NAMALWA (cell line): ENCODE measurements at regions not wholly inside any gene's neighbourhood (a gene's known extent, or its start where the extent isn't known, plus 50 kb on each side); places are given as distances from the start of the nearest gene placed in this dataset.

Source experiments
- DNase-seq: peaks from one replicate; pipeline ENCODE4 v3.0.0-alpha.2; 2015; ENCODE audit warnings: low spot score

DNA sequence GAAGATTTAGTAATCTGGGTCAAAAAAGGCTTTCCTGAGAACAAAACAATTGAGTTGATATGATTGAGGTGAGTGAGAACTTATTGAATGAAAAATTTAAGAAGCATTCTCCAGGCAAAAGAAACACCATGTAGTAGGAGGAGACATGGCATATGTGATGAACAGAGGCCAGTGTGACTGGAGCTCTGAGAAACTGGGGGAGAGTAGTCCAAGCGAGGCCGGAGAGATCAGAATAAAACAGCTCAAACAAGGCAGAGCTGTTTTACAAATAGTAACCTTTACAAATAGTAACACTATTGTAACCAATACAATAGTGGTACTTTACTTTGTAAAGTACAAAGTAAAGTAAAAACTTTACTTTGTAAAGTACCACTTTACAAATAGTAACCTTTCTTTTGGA lies 1159.1 kb downstream of the PCDH9 start:
- DNase-seq: no peak

DNA sequence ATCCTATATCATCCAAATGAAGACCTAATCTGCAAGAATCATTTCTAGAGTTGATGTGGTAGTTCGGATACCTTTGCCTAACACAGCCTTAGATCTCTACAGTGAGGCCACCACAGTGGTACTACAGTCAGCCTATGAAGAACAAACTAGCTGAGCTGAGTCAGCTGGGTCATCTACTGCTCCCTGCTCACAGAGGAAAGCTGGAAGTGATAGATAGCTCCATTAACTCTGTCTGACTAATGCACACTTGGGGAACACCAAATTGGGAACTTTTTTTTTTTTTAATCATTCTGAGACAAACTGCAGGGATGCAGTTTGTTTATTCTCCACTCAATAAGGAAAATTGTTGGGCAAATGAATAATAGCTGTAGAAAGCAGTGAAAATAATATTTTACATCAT lies 1160.6 kb downstream of the PCDH9 start:
- no peak for DNase-seq

DNA sequence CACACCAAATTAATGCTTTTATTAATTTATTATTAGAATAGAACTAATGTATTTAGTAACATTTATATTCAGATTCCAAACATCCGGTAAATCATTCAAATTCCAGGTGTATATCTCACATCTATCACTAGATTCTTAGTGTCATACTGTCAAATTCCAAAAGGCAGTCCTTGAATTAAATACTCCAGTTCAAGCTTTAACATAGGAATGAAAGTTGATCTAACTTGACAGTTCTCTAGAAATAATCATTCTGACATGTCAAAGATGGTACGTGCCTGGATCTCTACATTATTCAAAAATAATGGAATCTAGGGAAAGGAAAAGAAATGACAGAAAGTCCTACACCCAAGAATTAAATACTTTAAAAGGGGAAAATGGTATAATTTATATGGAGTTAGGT lies 1161.5 kb downstream of the PCDH9 start:
- no peak for DNase-seq

DNA sequence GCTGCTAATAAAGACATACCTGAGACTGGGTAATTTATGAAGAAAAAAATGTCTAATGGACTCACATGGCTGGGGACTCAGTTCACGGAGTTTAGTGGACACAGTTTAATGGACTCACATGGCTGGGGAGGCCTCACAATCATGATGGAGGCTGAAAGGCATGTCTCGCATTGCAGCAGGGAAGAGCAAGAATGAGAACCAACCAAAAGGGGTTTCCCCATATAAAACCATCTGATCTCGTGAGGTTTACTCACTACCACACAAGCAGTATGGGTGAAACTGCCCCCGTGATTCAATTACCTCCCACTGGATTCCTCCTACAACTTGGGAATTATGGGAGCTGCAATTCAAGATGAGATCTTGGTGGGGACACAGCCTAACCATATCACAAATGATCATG lies 1181.2 kb downstream of the PCDH9 start:
- no peak for DNase-seq

GRCh38 chr13:66040506-66040905 lies 1189.6 kb downstream of the PCDH9 start:
- DNase-seq: no peak

DNA sequence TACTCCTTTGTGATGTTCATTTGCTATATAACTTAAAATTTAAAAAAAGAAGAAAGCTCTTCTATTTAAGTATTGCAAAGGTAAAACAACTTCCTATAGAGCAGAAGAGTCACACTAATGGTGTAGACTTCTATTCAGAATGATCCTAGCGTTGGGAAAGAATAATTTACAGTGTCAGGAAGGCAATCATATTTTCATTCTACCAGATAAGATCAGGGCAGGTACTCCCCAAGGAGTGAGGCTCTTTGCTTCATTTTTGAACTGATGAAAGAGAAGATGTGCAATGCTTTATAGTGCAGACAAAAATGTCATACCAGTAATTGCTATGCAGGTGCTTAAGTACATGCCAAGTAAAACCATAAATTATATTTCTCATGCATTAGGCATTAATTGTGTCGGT lies 1193.0 kb downstream of the PCDH9 start:
- no peak for DNase-seq

GRCh38 chr13:66036636-66037035 lies 1193.5 kb downstream of the PCDH9 start:
- no peak for DNase-seq

- no peak for DNase-seq
These were observed 1194.0 kb downstream of the PCDH9 start for GRCh38 chr13:66036024-66036614.

DNA sequence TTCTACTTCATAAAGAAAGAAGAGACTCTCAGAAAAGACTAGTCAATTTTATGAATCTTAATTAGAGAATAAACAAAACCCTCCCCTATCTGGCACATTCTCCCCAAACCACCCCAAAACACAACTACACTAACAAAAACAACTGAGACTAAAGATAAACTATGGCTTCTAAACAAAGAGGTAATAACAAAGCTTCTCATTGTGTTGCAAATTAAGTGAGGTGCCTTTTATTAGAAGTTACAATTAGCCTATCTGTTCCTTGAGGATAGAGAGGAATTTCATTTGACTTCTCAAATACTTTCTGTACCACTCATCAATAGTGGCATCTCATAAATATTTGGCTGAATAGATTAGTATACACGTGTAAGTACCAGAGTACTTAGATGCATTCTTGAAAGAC lies 1196.2 kb downstream of the PCDH9 start:
- DNase-seq: no peak

DNA sequence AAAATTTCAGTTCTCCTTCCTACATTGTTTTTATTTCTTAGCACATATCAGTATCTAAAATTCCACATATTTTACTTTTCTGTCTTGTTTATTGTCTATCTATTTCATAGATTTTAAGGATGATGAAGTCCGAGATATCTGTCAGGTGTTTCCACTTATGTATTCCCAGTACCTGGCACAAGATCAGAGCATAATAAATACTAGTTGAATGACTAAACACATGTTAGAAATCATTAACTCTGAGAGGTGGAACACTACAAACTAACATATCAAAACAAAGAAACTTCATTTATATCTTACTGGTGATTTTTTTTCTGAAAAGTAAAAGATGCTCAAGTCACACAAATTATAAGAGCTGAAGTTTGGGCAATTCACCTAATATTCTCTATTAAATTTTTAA lies 1208.3 kb downstream of the PCDH9 start:
- no peak for DNase-seq

- no peak for DNase-seq
These were observed 1215.4 kb downstream of the PCDH9 start for GRCh38 chr13:66014771-66015170.

- no peak for DNase-seq
These were observed 1220.9 kb downstream of the PCDH9 start for GRCh38 chr13:66009241-66009640.

- no peak for DNase-seq
These were observed 1226.6 kb downstream of the PCDH9 start for GRCh38 chr13:66003558-66003957.

DNA sequence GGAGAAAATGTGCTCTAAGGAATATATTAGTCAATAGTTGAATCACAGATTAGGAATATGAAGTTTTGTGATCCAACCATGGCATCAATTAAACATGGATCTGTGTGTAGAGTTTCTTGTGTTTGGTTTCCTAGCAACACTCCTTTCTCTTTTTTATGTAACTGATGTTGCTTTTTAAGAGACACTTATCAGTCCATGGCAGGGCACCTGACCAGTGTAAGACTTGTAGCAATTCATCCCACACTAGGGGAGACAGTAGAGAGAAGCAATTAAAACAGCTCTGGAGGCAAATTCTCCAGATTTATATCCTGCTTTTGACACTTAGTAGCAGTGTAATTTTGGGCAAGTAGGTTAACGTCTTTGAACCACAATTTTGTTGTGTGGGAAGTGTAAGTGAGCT lies 1229.0 kb downstream of the PCDH9 start:
- no peak for DNase-seq

GRCh38 chr13:65999411-65999810 lies 1230.7 kb downstream of the PCDH9 start:
- no peak for DNase-seq

DNA sequence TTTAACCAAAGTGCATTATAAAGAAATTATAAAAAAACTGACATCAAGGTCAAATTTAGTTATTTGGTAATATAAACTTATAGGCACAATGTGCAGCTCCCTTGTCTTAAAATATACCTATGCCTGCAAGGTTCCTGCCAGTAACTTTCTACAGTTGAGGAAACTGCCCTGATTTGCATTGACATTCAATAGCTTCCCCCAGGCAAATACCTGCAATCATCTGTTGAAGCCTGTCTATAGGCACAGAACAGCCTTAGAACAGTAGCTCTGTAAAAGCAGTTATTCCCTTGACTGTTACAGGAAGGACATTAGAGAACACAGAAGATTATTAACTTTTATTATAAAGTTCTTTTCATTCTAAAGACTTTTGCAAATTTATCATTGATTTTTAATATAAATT lies 1239.5 kb downstream of the PCDH9 start:
- no peak for DNase-seq

- DNase-seq: no peak
These were observed 1244.5 kb downstream of the PCDH9 start for GRCh38 chr13:65985612-65986011.

DNA sequence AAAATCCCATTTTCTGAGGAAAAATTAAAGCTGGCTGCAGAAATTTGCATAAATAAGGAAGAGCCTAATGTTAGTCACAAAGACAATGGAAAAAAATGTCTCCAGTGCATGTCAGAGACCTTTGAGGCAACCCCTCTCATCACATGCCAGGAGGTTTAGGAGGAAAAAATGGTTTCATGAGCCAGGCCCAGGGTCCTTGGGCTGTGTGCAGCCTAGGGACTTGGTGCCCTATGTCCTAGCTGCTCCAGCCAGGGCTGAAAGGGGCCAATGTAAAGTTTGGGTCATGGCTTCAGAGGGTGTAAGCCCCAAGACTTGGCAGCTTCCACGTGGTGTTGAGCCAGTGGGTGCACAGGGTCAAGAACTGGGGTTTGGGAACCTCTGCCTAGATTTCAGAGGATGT lies 1252.6 kb downstream of the PCDH9 start:
- no peak for DNase-seq

GRCh38 chr13:65971541-65971940 lies 1258.6 kb downstream of the PCDH9 start:
- DNase-seq: no peak

DNA sequence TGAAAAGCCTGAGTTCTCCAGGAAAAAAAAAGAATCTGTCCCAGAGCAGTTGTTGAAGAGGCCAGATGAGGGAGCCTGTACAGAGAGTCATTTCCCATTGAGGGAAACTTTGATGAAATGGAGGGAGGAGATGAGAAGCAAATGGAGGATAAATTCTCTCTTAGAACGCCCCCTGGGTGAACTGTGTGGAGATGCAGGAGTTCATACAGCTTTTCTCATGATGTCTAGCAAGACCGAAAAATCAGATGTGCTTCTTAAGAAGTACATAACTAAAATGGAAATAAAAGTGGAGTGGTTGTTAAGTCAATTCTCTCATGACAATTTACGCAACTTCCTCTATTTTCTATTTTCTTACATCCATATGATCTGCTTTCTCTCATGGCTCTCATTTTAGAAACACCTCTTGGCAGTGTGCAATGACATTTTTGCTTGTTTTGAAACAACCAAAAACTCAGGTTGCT lies 1263.1 kb downstream of the PCDH9 start:
- DNase-seq: peak; percentile 93

- DNase-seq: no peak
These were observed 1264.6 kb downstream of the PCDH9 start for GRCh38 chr13:65965501-65965900.

DNA sequence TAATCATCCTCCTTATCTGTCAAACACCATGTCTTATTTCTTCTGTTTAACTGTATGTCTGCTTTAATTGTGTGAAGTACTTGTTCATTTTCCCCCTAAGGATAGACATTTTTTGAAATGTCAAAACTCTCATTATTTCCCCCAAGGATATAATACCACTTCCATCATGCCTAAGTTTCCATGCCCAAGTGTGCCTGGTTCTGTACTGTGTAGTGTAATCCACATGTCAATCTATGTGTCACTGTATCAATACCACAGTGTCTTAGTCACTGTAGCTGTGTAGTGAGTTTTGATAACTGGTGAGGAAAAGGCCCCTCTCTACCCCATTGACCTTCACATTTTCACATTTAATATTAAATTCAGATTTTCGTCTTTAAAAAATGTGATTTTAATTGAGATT lies 1265.5 kb downstream of the PCDH9 start:
- DNase-seq: no peak

DNA sequence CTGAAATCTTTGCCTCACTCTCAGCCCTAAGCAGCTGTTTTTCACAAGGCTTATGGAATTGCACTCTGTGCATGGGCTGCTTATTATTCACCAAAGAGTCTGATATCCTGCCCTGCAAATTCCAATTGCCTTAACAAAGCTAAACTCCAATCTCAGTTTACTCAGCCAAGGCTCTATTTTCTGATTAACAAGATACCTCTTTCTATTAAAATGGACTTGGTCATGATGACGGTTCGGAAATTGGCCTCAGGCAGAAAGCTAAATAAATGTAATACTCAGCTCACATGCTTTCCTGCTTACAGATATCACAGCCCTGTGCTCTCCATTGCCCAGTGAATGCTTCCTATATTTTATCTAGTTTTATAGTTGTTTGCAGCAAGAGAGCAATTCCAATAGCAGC lies 1270.8 kb downstream of the PCDH9 start:
- DNase-seq: no peak

DNA sequence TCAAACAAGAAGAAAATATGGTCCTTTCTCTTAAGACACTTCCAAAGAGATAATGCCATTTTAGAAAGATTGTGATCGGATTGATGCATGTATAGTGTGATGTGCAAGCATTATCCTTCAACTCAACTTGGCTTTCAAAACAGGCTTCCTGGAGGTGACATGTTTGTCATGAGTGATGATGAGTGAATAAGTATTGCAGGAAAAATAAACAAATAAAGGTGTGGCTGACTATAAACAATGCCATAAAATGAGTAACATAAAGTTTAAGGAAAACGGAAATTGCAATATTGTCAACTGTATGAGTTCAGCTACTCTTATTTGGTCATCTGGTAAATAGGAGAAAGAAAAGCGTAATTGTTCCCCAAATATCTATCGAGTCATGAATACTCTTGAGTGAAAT lies 1283.7 kb downstream of the PCDH9 start:
- no peak for DNase-seq

- DNase-seq: no peak
These were observed 1286.4 kb downstream of the PCDH9 start for GRCh38 chr13:65943708-65944107.
